PC-9 (cell line): ENCODE measurements at regions not wholly inside any gene's neighbourhood (a gene's known extent, or its start where the extent isn't known, plus 50 kb on each side); places are given as distances from the start of the nearest gene placed in this dataset.
"Not testable (repeated sequence)": the region's sequence is repeated elsewhere in the genome, so short reads cannot be mapped to it uniquely, and the experiment has no call there.

Experiments
- BruUV-seq: library from RNA; stranded (reverse); fragments of 400-500 nt; replicated peaks from 2 replicates; lab custom pipeline; 2021; lab: Mats Ljungman, UMichigan
- CTCF ChIA-PET: fragments of 300-600 bp; sonication (Branson Sonifier 250); formaldehyde crosslinking; loops from one replicate; lab custom pipeline; 2022; ENCODE audit warnings: antibody characterized with exemption; lab: Charles Lee
- POLR2A ChIA-PET: fragments of 300-600 bp; sonication (Branson Sonifier 250); formaldehyde crosslinking; loops from one replicate; lab custom pipeline; 2022; ENCODE audit warnings: antibody characterized with exemption; ENCODE audit not compliant: unreplicated experiment; lab: Charles Lee
- DNase-seq, 2 experiments: peaks; one replicate each; pipeline versions ENCODE4 v3.0.0 to v3.0.0-alpha.2; 2015 to 2022; ENCODE audit warnings: mixed read lengths in 1 of 2
- H2AFZ ChIP-seq: fragments of 200-600 bp; sonication (generic); 2 replicates; pipeline ENCODE4 v1.8.1; 2017; ENCODE audit warnings: antibody characterized with exemption
- H3F3A ChIP-seq: fragments of 200-600 bp; sonication (generic); 2 replicates; pipeline ENCODE4 v1.8.1; 2017; ENCODE audit warnings: antibody characterized with exemption, mild to moderate bottlenecking, low read depth; ENCODE audit not compliant: insufficient read depth
- H3K27ac ChIP-seq: fragments of 200-600 bp; sonication (generic); 2 replicates; pipeline ENCODE4 v1.6.1; 2016; ENCODE audit warnings: mixed run types
- H3K27me3 ChIP-seq: fragments of 200-600 bp; sonication (generic); 2 replicates; pipeline ENCODE4 v1.6.1; 2016; ENCODE audit warnings: low read depth, mixed run types; ENCODE audit not compliant: insufficient read depth
- H3K36me3 ChIP-seq: fragments of 200-600 bp; sonication (generic); 2 replicates; pipeline ENCODE4 v1.6.1; 2016; ENCODE audit warnings: low read depth, mixed run types
- H3K4me1 ChIP-seq: fragments of 200-600 bp; sonication (generic); replicated peaks from 2 replicates; pipeline ENCODE4 v1.6.1; 2016; ENCODE audit warnings: mixed run types; ENCODE audit not compliant: insufficient read depth
- H3K4me2 ChIP-seq: fragments of 200-600 bp; sonication (generic); 2 replicates; pipeline ENCODE4 v1.6.1; 2017; ENCODE audit warnings: mixed run types
- H3K4me3 ChIP-seq: fragments of 200-600 bp; sonication (generic); 2 replicates; pipeline ENCODE4 v1.6.1; 2016; ENCODE audit warnings: mixed run types
- H3K79me2 ChIP-seq: fragments of 200-600 bp; sonication (generic); 2 replicates; pipeline ENCODE4 v1.6.1; 2017; ENCODE audit warnings: low read depth, mixed run types
- H3K9me2 ChIP-seq: fragments of 200-600 bp; sonication (generic); 2 replicates; pipeline ENCODE4 v1.8.1; 2017; ENCODE audit warnings: mild to moderate bottlenecking; ENCODE audit not compliant: insufficient read depth
- H3K9me3 ChIP-seq: fragments of 200-600 bp; sonication (generic); 2 replicates; pipeline ENCODE4 v1.8.1; 2016; ENCODE audit warnings: low read depth; ENCODE audit not compliant: insufficient read depth
- H4K20me1 ChIP-seq: fragments of 200-600 bp; sonication (generic); 2 replicates; pipeline ENCODE4 v1.8.1; 2017; ENCODE audit not compliant: insufficient read depth
- CTCF ChIP-seq: fragments of 200-600 bp; sonication (generic); conservative IDR thresholded peaks from 2 replicates; pipeline ENCODE4 v1.6.1; 2017; ENCODE audit warnings: mixed run types, antibody characterized with exemption, mild to moderate bottlenecking, moderate library complexity
- EZH2 ChIP-seq: fragments of 200-600 bp; sonication (generic); IDR thresholded peaks from 2 replicates; pipeline ENCODE4 v1.8.0; 2017; ENCODE audit warnings: antibody characterized with exemption, low read depth
- intact Hi-C: fragments of 100-400 bp; cut with micrococcal nuclease; formaldehyde crosslinking; loops from one replicate; pipeline ENCODE4 v1.10.0; 2022; ENCODE audit not compliant: unreplicated experiment

- peak overlapping the region; percentile 67 for H3K4me2 ChIP-seq
- H3K9me2 ChIP-seq = no peaks in the 10 kb centered on the region
- DNase-seq = no peak
- CTCF ChIA-PET = no interaction called here
- no peaks in the 10 kb centered on the region for H4K20me1 ChIP-seq
- peak overlapping the region; percentile 99 for H3K27ac ChIP-seq
- POLR2A ChIA-PET = interaction anchor here (0.6 kb wide), 1 partner anchor 79 kb away, joined by 4 read pairs; no protein-coding TSS in a partner anchor
- TF ChIP-seq CTCF (no peak), EZH2 (no peak)
- H3K79me2 ChIP-seq = no peaks in the 10 kb centered on the region; the same call in 1 of the 2 replicates
- BruUV-seq = TSS peak; percentile 81
- H3K9me3 ChIP-seq = peaks cover 3% of the 10 kb centered on the region
- H3K27me3 ChIP-seq = no peaks in the 10 kb centered on the region
- H3K36me3 ChIP-seq = 0 out of 2 replicates have a peak, but pooled peaks cover 3% of the 10 kb centered on the region
- peak overlapping the region; percentile 53; the same call in 1 of the 2 replicates for H2AFZ ChIP-seq
- peaks cover 47% of the 10 kb centered on the region for H3F3A ChIP-seq
- H3K4me1 ChIP-seq = peaks cover 53% of the 10 kb centered on the region
- H3K4me3 ChIP-seq = peak overlapping the region; percentile 22; the same call in 1 of the 2 replicates
- intact Hi-C loops = loop anchor here (1.0 to 2.0 kb wide), 2 partner anchors 33 to 288 kb away; no protein-coding TSS in a partner anchor
These were observed 86.6 kb downstream of the PHLDA1 start for GRCh38 chr12:75944905-75945432.

DNA sequence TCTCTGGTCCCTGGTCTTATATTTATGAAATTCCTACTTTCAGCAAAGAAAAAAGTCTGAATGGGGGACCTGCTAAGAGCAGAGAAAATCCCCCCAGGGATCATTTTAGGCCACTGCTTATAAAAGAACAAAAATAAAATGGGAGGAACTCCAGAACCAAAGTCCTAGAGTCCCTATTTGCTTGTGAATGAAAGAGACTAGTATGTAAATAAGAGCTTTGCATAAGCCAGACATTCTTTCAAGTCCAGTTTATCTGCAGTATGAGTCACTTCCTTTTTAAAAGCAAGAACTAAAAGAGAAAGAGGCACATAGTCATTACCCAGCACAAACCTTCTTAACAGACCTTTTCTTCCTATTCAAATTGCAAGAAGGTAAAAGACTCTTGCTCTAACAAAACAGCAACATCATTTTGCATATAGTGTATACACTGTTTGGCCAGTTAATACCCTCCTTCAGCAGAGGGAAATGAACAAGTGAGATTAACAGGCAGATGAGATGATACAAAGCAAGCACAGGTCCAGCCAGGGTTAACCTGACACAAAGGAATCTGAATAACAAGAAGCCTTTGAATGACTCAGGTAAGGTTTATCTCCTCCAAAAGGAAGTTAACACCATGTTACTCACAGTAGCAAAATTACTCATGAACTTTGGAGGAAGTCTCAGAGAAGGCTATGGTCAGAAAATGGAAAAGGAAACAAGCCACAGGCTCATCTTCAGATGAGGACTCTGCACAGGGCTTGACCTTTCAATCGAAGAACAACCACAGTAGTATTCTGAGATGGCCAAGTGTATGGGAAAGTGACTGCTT is 87.3 kb downstream of the PHLDA1 start:
- Histone ChIP-seq H3F3A (peaks cover 47% of the 10 kb centered on the region), H2AFZ (peak overlapping the region; percentile 53; the same call in 1 of the 2 replicates), H3K4me2 (peak overlapping the region; percentile 67), H3K27ac (peak overlapping the region; percentile 99), H3K9me2 (no peaks in the 10 kb centered on the region), H3K9me3 (peaks cover 3% of the 10 kb centered on the region), H3K27me3 (no peaks in the 10 kb centered on the region), H3K4me3 (peak overlapping the region; percentile 22; the same call in 1 of the 2 replicates), H3K79me2 (no peaks in the 10 kb centered on the region; the same call in 1 of the 2 replicates), H3K4me1 (peaks cover 53% of the 10 kb centered on the region), H4K20me1 (no peaks in the 10 kb centered on the region), H3K36me3 (0 out of 2 replicates have a peak, but pooled peaks cover 3% of the 10 kb centered on the region)
- DNase-seq = peak; percentile 43 to 97
- TF ChIP-seq EZH2 (no peak), CTCF (no peak)
- CTCF ChIA-PET = no interaction called here
- POLR2A ChIA-PET = interaction anchor here (0.6 to 0.7 kb wide), 3 partner anchors 79 to 230 kb away, joined by 3 to 4 read pairs (median 4); no protein-coding TSS in a partner anchor
- BruUV-seq = no TSS peak
- intact Hi-C loops = loop anchor here (1.0 to 2.0 kb wide), 2 partner anchors 34 to 288 kb away; no protein-coding TSS in a partner anchor

DNA sequence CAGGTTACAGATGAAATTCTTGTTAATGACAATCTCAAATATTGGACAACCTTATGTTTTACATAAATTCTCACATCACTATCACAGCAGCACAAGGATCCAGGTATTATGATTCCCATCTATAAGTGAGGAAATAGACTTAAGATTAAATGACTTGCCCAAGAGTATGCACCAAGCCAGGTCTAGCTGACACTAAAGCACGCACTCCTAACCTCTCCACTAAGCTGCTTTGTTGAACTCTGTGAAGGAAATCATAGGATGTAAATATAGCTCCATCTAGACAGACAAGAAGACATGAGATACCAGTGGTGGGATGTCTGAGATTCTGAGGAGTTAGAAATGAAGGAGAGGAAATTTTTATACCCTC is 87.9 kb downstream of the PHLDA1 start:
- H2AFZ ChIP-seq = no peak overlapping the region
- peak overlapping the region; percentile 99 for H3K27ac ChIP-seq
- CTCF ChIA-PET = no interaction called here
- no peaks in the 10 kb centered on the region for H4K20me1 ChIP-seq
- H3K4me1 ChIP-seq = peaks cover 53% of the 10 kb centered on the region
- H3K36me3 ChIP-seq = 0 out of 2 replicates have a peak, but pooled peaks cover 3% of the 10 kb centered on the region
- H3K4me3 ChIP-seq = peak overlapping the region; percentile 16; the same call in 1 of the 2 replicates
- peak overlapping the region; percentile 67 for H3K4me2 ChIP-seq
- TF ChIP-seq EZH2 (no peak), CTCF (no peak)
- peaks cover 47% of the 10 kb centered on the region for H3F3A ChIP-seq
- POLR2A ChIA-PET = interaction anchor here (0.6 to 0.7 kb wide), 2 partner anchors 89 to 229 kb away, joined by 3 to 4 read pairs; no protein-coding TSS in a partner anchor
- no peak for DNase-seq
- H3K9me2 ChIP-seq = no peaks in the 10 kb centered on the region
- H3K9me3 ChIP-seq = peaks cover 3% of the 10 kb centered on the region
- H3K79me2 ChIP-seq = no peaks in the 10 kb centered on the region; the same call in 1 of the 2 replicates
- BruUV-seq = TSS peak; percentile 81
- no peaks in the 10 kb centered on the region for H3K27me3 ChIP-seq
- intact Hi-C loops = loop anchor here (1.0 to 2.0 kb wide), 2 partner anchors 35 to 287 kb away; no protein-coding TSS in a partner anchor

DNA sequence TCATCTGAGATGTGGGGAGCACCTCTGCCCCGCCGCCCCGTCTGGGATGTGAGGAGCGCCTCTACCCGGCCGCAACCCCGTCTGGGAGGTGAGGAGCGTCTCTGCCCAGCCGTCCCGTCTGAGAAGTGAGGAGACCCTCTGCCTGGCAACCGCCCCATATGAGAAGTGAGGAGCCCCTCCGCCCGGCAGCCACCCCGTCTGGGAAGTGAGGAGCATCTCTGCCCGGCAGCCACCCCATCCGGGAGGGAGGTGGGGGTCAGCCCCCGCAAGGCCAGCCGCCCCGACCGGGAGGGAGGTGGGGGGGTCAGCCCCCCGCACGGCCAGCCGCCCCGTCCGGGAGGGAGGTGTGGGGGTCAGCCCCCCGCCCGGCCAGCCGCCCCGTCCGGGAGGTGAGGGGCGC is 89.9 kb downstream of the PHLDA1 start:
- Histone ChIP-seq H3F3A (peaks cover 38% of the 10 kb centered on the region), H3K4me1 (peaks cover 35% of the 10 kb centered on the region)
- H3K4me2 ChIP-seq, H3K9me3 ChIP-seq, BruUV-seq, H2AFZ ChIP-seq, H4K20me1 ChIP-seq, DNase-seq, H3K27ac ChIP-seq, POLR2A ChIA-PET, CTCF ChIA-PET, H3K9me2 ChIP-seq, H3K36me3 ChIP-seq, H3K27me3 ChIP-seq, H3K4me3 ChIP-seq, intact Hi-C loops, H3K79me2 ChIP-seq: not testable (repeated sequence)
